ENCODE measurements at regions not wholly inside any gene's neighbourhood (a gene's known extent, or its start where the extent isn't known, plus 50 kb on each side); places are given as distances from the start of the nearest gene placed in this dataset.

- Histone ChIP-seq H3K4ac (replicated peaks; ENCODE audit: insufficient read length, low read depth, low read length) (no peak overlapping the region), H3K23me2 (ENCODE audit: low read depth, low read length) (no peaks in the 10 kb centered on the region), H2AFZ (ENCODE audit: low read length) (no peak overlapping the region), H4K91ac (replicated peaks; ENCODE audit: insufficient read length, low read length) (no peak overlapping the region), H2BK120ac (replicated peaks; ENCODE audit: low read depth, low read length) (no peak overlapping the region), H3K56ac (replicated peaks; ENCODE audit: insufficient read length, low read depth, low read length) (no peak overlapping the region), H2AK5ac (ENCODE audit: low read depth, low read length) (no peak overlapping the region), H3K4me1 (replicated peaks in 1 of 4; ENCODE audit: control insufficient read depth in 3 of 4, insufficient read depth in 4 of 4, low read length in 3 of 4) (peaks cover 0 to 3% (median 0%) of the 10 kb centered on the region in 4 experiments; a peak in 1 of 7 replicates), H3K79me2 (ENCODE audit: control insufficient read depth in 1 of 2, insufficient read depth in 2 of 2, low read length in 2 of 2) (no peaks in the 10 kb centered on the region), H3K79me1 (ENCODE audit: low read depth, low read length) (no peaks in the 10 kb centered on the region), H3K27ac (ENCODE audit: low read depth, low read length) (no peak overlapping the region), H3K9me3 (ENCODE audit: insufficient read depth in 2 of 2, low read depth in 1 of 2, low read length in 1 of 2) (no peaks in the 10 kb centered on the region), H3K23ac (ENCODE audit: insufficient read length) (no peak overlapping the region), H2BK20ac (ENCODE audit: low read length) (no peak overlapping the region), H3K14ac (ENCODE audit: insufficient read length) (no peak overlapping the region), H4K20me1 (replicated peaks in 1 of 2; ENCODE audit: control insufficient read depth in 1 of 2, insufficient read depth in 2 of 2, low read length in 2 of 2) (no peaks in the 10 kb centered on the region), H4K5ac (ENCODE audit: insufficient read length, low read depth, low read length) (no peak overlapping the region), H3K18ac (ENCODE audit: extremely low read depth, low read length) (no peak overlapping the region), H2BK5ac (ENCODE audit: low read depth, low read length) (no peak overlapping the region), H3K9ac (replicated peaks in 1 of 4; ENCODE audit: extremely low read depth in 1 of 4, low read depth in 3 of 4, low read length in 3 of 4) (no peak overlapping the region), H4K8ac (ENCODE audit: extremely low read depth, insufficient read depth, low read length) (no peak overlapping the region), H3K4me3 (ENCODE audit: extremely low read depth in 1 of 4, insufficient read depth in 2 of 4, low read depth in 3 of 4, low read length in 4 of 4) (no peak overlapping the region), H2BK12ac (ENCODE audit: low read depth, low read length) (no peak overlapping the region), H3K36me3 (ENCODE audit: control insufficient read depth in 2 of 4, insufficient read depth in 4 of 4, low read length in 3 of 4) (no peaks in the 10 kb centered on the region), H3K4me2 (ENCODE audit: insufficient read depth in 1 of 2, low read depth in 2 of 2, low read length in 2 of 2) (no peak overlapping the region), H3K27me3 (replicated peaks in 1 of 4; ENCODE audit: control insufficient read depth in 3 of 4, extremely low read depth in 1 of 4, insufficient read depth in 3 of 4, low read length in 3 of 4) (no peaks in the 10 kb centered on the region), H2BK15ac (ENCODE audit: low read length) (no peak overlapping the region)
- 84% methylated on average over 1 of the region's 1 CpG; no CpG with 5 or more reads in 1 of the 2 experiments for WGBS, 2 experiments (ENCODE audit: extremely low coverage in 1 of 2, insufficient coverage in 1 of 2, insufficient read length in 1 of 2, insufficient replicate concordance in 2 of 2, low coverage in 1 of 2, low lambda C conversion rate in 2 of 2, missing lambda C conversion rate in 1 of 2)
- ChIA-PET CTCF (ENCODE audit: partially characterized antibody) (interaction anchor here (1.3 kb wide), 1 partner anchor 10 kb away, joined by 3 read pairs; no protein-coding TSS in a partner anchor), POLR2A (ENCODE audit: partially characterized antibody) (no interaction called here)
- DNase-seq (ENCODE audit: low read depth in 1 of 2, low spot score in 2 of 2), result no peak
- no peak for FAIRE-seq
- no peak for TF ChIP-seq JUN (IDR thresholded peaks at IDR 0.05; ENCODE audit: low read depth, low read length)
Measured at GRCh38 chr18:39489431-39489830, 1923.8 kb upstream of the CELF4 start.

Data from H1 (cell line).